ENCODE measurements at regions not wholly inside any gene's neighbourhood (a gene's known extent, or its start where the extent isn't known, plus 50 kb on each side); places are given as distances from the start of the nearest gene placed in this dataset.

GRCh38 chr6:149176971-149177667, 140.4 kb upstream of the TAB2 start:
- Histone ChIP-seq H3K27ac (no peak overlapping the region), H3K27me3 (no peaks in the 10 kb centered on the region), H3K36me3 (no peaks in the 10 kb centered on the region), H3K9me3 (no peaks in the 10 kb centered on the region), H3K4me3 (replicated peaks in 1 of 3) (no peak overlapping the region), H3K4me1 (no peaks in the 10 kb centered on the region)
- no peak for DNase-seq
- WGBS, 2 donors, result 83% methylated on average over 8 of the region's 8 CpGs
- intact Hi-C loops (cut with DNase I), result no loop called here
- TF ChIP-seq, protein P1, sequence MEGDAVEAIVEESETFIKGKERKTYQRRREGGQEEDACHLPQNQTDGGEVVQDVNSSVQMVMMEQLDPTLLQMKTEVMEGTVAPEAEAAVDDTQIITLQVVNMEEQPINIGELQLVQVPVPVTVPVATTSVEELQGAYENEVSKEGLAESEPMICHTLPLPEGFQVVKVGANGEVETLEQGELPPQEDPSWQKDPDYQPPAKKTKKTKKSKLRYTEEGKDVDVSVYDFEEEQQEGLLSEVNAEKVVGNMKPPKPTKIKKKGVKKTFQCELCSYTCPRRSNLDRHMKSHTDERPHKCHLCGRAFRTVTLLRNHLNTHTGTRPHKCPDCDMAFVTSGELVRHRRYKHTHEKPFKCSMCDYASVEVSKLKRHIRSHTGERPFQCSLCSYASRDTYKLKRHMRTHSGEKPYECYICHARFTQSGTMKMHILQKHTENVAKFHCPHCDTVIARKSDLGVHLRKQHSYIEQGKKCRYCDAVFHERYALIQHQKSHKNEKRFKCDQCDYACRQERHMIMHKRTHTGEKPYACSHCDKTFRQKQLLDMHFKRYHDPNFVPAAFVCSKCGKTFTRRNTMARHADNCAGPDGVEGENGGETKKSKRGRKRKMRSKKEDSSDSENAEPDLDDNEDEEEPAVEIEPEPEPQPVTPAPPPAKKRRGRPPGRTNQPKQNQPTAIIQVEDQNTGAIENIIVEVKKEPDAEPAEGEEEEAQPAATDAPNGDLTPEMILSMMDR (IDR thresholded peaks at IDR 0.05), result no peak
- no peak for TF ChIP-seq POLR2A (IDR thresholded peaks at IDR 0.05)

GRCh38 chr6:149179431-149179830, 138.1 kb upstream of the TAB2 start:
- no peaks in the 10 kb centered on the region for H3K4me1 ChIP-seq
- no peaks in the 10 kb centered on the region for H3K36me3 ChIP-seq
- 62 to 76% methylated on average over 1 of the region's 1 CpG for WGBS, 2 donors
- H3K9me3 ChIP-seq, result no peaks in the 10 kb centered on the region
- no peak for TF ChIP-seq POLR2A (IDR thresholded peaks at IDR 0.05)
- TF ChIP-seq, protein P1 (IDR thresholded peaks at IDR 0.05), result no peak
- H3K27me3 ChIP-seq, result no peaks in the 10 kb centered on the region
- intact Hi-C loops (cut with DNase I), result no loop called here
- no peak overlapping the region for H3K27ac ChIP-seq
- DNase-seq, result no peak
- no peak overlapping the region for H3K4me3 ChIP-seq (replicated peaks in 1 of 3)

DNA sequence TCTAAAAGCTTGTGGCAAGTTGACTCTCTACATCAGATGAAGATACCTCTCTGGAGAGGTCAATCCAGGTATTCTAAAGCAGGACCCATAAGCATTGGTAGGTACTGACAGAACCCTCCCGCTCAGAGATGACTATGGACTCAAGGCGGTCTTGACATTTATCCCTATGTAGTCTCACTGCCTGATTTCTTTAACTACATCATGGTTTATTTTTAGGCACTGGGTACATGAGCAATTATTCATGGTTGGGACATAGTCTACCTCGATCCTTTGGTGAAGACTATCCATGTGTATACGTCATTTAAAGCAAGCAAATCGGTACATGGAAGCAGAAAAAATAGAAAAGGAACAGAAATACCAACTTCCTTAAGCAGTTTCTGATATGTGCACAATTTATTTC, 136.2 kb upstream of the TAB2 start:
- WGBS, 2 donors, result 93 to 96% methylated on average over 5 of the region's 5 CpGs

GRCh38 chr6:149182262-149182661, 135.2 kb upstream of the TAB2 start:
- no peaks in the 10 kb centered on the region for H3K9me3 ChIP-seq
- TF ChIP-seq POLR2A (IDR thresholded peaks at IDR 0.05), result no peak
- TF ChIP-seq, protein P1 (IDR thresholded peaks at IDR 0.05), result no peak
- intact Hi-C loops (cut with DNase I), result no loop called here
- H3K4me3 ChIP-seq (replicated peaks in 1 of 3), result no peak overlapping the region
- H3K27me3 ChIP-seq, result no peaks in the 10 kb centered on the region
- 79 to 84% methylated on average over 6 of the region's 6 CpGs for WGBS, 2 donors
- no peak overlapping the region for H3K27ac ChIP-seq
- H3K4me1 ChIP-seq, result no peaks in the 10 kb centered on the region
- no peak for DNase-seq
- no peaks in the 10 kb centered on the region for H3K36me3 ChIP-seq

More for the DNA sequence above, 136.2 kb upstream of the TAB2 start:
- DNase-seq, result no peak
- TF ChIP-seq, protein P1 (IDR thresholded peaks at IDR 0.05), result no peak
- TF ChIP-seq POLR2A (IDR thresholded peaks at IDR 0.05), result no peak
- no peaks in the 10 kb centered on the region for H3K36me3 ChIP-seq
- no peak overlapping the region for H3K4me3 ChIP-seq (replicated peaks in 1 of 3)
- no peak overlapping the region for H3K27ac ChIP-seq
- H3K27me3 ChIP-seq, result no peaks in the 10 kb centered on the region
- no peaks in the 10 kb centered on the region for H3K9me3 ChIP-seq
- H3K4me1 ChIP-seq, result no peaks in the 10 kb centered on the region
- intact Hi-C loops (cut with DNase I), result no loop called here

DNA sequence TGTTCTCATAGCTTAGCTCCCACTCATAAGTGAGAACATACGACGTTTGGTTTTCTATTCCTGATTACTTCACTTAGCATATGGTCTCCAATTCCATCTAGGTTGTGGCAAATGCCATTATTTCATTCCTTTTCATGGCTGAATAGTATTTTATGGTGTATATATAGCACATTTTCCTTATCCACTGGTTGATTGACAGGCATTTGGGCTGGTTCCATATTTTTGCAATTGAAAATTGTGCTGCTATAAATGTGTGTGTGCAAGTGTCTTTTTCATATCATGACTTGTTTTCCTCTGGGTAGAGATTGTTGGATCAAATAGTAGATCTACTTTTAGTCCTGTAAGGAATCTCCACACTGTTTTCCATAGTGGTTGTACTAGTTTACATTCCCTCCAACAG, 133.0 kb upstream of the TAB2 start:
- DNase-seq, result no peak
- intact Hi-C loops (cut with DNase I), result no loop called here
- TF ChIP-seq, protein P1 (IDR thresholded peaks at IDR 0.05), result no peak
- TF ChIP-seq POLR2A (IDR thresholded peaks at IDR 0.05), result no peak

More for the DNA sequence above, 133.0 kb upstream of the TAB2 start:
- H3K36me3 ChIP-seq, result no peaks in the 10 kb centered on the region
- H3K27me3 ChIP-seq, result no peaks in the 10 kb centered on the region
- H3K9me3 ChIP-seq, result no peaks in the 10 kb centered on the region
- no peak overlapping the region for H3K4me3 ChIP-seq (replicated peaks in 1 of 3)
- H3K4me1 ChIP-seq, result no peaks in the 10 kb centered on the region
- no peak overlapping the region for H3K27ac ChIP-seq
- 95 to 97% methylated on average over 2 of the region's 2 CpGs for WGBS, 2 donors

Measured in thyroid gland (tissue), 4 donors.